AG04450 (cell line): ENCODE measurements at regions not wholly inside any gene's neighbourhood (a gene's known extent, or its start where the extent isn't known, plus 50 kb on each side); places are given as distances from the start of the nearest gene placed in this dataset.

Experiments
- CTCF ChIA-PET: fragments of 300-600, 350-600 bp; formaldehyde crosslinking; extraction: SDS; loops from one replicate; lab custom pipeline; 2022; ENCODE audit warnings: antibody characterized with exemption, inconsistent platforms; lab: Charles Lee
- POLR2A ChIA-PET: fragments of 350-600 bp; formaldehyde crosslinking; extraction: SDS; loops from one replicate; lab custom pipeline; 2021; ENCODE audit warnings: antibody characterized with exemption, inconsistent platforms; lab: Yijun Ruan, JAX
- DNase-seq: peaks from one replicate; pipeline ENCODE4 v3.0.0-alpha.2; 2011; ENCODE audit warnings: low read depth, low spot score
- H3K27ac ChIP-seq: one replicate; pipeline ENCODE4 v1.5.1; 2012; ENCODE audit warnings: low read depth, low read length, control low read depth
- H3K27me3 ChIP-seq: one replicate; pipeline ENCODE4 v1.6.0; 2012; ENCODE audit warnings: low read length; ENCODE audit not compliant: control insufficient read depth, insufficient read depth
- H3K4me3 ChIP-seq: 2 replicates; pipeline ENCODE4 v1.5.1; 2011; ENCODE audit warnings: mild to moderate bottlenecking, low read depth, low read length, control low read depth
- H3K9me3 ChIP-seq: 2 replicates; pipeline ENCODE4 v1.5.1; 2012; ENCODE audit warnings: low read length; ENCODE audit not compliant: control insufficient read depth, insufficient read depth
- TF ChIP-seq, protein P1 (sequence below): IDR thresholded peaks from 2 replicates; pipeline ENCODE4 v1.5.1; 2011; ENCODE audit warnings: low read depth, low read length, control low read depth, inconsistent platforms

DNA sequence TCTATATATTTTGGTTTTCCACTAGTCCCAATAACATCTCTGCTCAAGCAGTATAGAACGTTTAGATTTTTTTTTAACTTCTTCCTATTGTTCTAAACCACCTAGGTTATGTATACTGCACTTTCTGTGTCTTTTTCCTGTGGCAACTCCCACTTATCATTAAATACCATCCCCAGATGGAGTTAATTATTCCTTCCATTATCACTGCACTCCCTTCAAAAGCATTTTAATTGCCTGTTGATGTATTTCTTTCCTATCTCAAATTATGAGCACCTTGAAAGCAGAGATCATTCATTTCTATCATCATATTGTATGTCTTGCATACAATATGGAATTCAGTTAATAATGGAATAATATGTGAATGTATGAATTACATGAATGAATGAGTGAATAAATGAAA lies 148.0 kb downstream of the HGF start:
- H3K27ac ChIP-seq = no peak overlapping the region
- H3K27me3 ChIP-seq = no peaks in the 10 kb centered on the region
- POLR2A ChIA-PET = no interaction called here
- TF ChIP-seq, protein P1, sequence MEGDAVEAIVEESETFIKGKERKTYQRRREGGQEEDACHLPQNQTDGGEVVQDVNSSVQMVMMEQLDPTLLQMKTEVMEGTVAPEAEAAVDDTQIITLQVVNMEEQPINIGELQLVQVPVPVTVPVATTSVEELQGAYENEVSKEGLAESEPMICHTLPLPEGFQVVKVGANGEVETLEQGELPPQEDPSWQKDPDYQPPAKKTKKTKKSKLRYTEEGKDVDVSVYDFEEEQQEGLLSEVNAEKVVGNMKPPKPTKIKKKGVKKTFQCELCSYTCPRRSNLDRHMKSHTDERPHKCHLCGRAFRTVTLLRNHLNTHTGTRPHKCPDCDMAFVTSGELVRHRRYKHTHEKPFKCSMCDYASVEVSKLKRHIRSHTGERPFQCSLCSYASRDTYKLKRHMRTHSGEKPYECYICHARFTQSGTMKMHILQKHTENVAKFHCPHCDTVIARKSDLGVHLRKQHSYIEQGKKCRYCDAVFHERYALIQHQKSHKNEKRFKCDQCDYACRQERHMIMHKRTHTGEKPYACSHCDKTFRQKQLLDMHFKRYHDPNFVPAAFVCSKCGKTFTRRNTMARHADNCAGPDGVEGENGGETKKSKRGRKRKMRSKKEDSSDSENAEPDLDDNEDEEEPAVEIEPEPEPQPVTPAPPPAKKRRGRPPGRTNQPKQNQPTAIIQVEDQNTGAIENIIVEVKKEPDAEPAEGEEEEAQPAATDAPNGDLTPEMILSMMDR = no peak
- H3K4me3 ChIP-seq = no peak overlapping the region
- CTCF ChIA-PET = no interaction called here
- DNase-seq = no peak
- H3K9me3 ChIP-seq = no peaks in the 10 kb centered on the region

GRCh38 chr7:81618396-81619014 lies 151.3 kb downstream of the HGF start:
- H3K4me3 ChIP-seq = no peak overlapping the region
- H3K9me3 ChIP-seq = no peaks in the 10 kb centered on the region
- TF ChIP-seq, protein P1 = no peak
- H3K27me3 ChIP-seq = no peaks in the 10 kb centered on the region
- no peak overlapping the region for H3K27ac ChIP-seq
- ChIA-PET CTCF (interaction anchor here (1.9 kb wide), 1 partner anchor 118 kb away, joined by 4 read pairs; no protein-coding TSS in a partner anchor), POLR2A (interaction anchor here (0.6 to 0.8 kb wide), 2 partner anchors 37 to 117 kb away, joined by 3 read pairs; no protein-coding TSS in a partner anchor)
- DNase-seq = peak; percentile 79

DNA sequence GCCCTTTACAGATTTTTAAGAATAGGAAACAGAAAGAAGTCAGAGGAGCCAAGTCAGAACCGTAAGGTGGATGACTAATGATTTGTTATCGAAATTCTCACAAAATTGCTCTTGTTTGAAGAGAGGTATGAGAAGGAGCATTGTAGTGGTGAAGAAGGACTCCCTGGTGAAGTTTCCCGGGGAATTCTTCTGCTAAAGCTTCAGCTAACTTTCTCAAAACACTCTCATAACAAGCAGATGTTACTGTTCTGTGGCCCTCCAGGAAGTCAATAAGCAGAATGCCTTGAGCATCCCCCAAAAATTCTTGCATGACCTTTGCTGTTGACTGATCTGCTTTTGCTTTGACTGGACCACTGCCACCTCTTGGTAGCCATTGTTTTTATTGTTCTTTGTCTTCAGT lies 152.9 kb downstream of the HGF start:
- TF ChIP-seq, protein P1 = no peak
- H3K27me3 ChIP-seq = no peaks in the 10 kb centered on the region
- peak overlapping the region; percentile 62 for H3K27ac ChIP-seq
- no peaks in the 10 kb centered on the region for H3K9me3 ChIP-seq
- CTCF ChIA-PET = interaction anchor here (0.6 kb wide), 1 partner anchor 400 kb away, joined by 4 read pairs; no protein-coding TSS in a partner anchor
- POLR2A ChIA-PET = no interaction called here
- DNase-seq = no peak
- H3K4me3 ChIP-seq = no peak overlapping the region

DNA sequence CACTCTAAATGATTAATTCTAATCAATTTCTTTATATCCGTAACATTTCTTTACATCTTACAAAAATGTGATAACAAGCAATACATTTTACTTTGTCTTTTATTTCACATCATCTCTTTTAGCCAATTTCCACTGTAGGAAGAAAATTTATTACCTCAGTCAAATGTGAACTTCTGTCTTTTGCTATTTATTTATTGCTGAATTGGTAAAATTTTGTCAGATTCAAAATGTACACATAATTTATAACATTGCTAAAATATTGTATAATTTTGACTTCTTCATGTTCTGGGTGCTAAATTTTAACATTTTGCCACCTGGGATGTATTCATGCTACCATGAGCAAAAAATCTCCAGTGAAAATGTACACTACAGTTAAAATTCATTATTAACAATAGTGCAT lies 158.0 kb downstream of the HGF start:
- Histone ChIP-seq H3K9me3 (peaks cover 5% of the 10 kb centered on the region), H3K27ac (no peak overlapping the region), H3K27me3 (no peaks in the 10 kb centered on the region), H3K4me3 (no peak overlapping the region)
- CTCF ChIA-PET = no interaction called here
- TF ChIP-seq, protein P1 = no peak
- POLR2A ChIA-PET = no interaction called here
- no peak for DNase-seq

GRCh38 chr7:81611040-81611439 lies 158.8 kb downstream of the HGF start:
- DNase-seq = no peak
- Histone ChIP-seq H3K27ac (peak overlapping the region; percentile 54), H3K4me3 (peak overlapping the region; percentile 42), H3K27me3 (no peaks in the 10 kb centered on the region), H3K9me3 (peaks cover 5% of the 10 kb centered on the region)
- ChIA-PET CTCF (no interaction called here), POLR2A (no interaction called here)
- TF ChIP-seq, protein P1 = no peak
